ENCODE measurements at regions not wholly inside any gene's neighbourhood (a gene's known extent, or its start where the extent isn't known, plus 50 kb on each side); places are given as distances from the start of the nearest gene placed in this dataset.

DNA sequence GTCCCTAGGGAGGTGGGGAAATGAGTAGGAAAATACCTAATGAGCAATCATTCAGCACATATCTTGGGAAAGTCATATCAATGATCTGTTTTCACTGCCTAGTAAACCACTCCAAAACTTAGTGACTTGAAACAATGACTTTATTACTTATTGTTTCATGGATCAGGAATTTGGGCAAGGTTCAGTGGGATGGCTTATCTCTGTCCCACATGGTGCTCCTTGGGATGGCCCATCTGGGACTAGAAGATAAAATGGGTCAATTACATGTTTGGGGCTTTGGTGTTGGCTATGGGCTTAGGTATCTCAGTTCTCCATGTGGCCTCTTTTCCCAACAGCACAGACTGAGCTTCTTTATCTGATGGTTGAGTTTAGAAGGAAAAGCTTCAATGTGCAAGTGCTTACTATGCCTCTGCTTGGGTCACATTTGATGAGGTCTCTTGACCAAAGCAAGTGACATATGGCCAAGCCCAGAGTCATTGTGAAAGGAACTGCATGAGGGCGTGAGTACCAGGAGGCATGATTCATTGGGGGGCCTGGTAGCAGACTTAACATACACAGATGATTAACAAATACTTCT is 218.1 kb upstream of the TNP1 start:
- POLR2A ChIA-PET: no interaction called here
- H3K4me1 ChIP-seq (ENCODE audit: control insufficient read depth in 1 of 2, insufficient read depth in 2 of 2, low read depth in 1 of 2, low read length in 1 of 2): no peaks in the 10 kb centered on the region
- no peak overlapping the region for H3K4me2 ChIP-seq
- no peaks in the 10 kb centered on the region for H3F3A ChIP-seq (replicated peaks; ENCODE audit: insufficient read depth)
- no peaks in the 10 kb centered on the region for H4K20me1 ChIP-seq (ENCODE audit: insufficient read depth)
- H3K27me3 ChIP-seq (ENCODE audit: insufficient read depth): no peaks in the 10 kb centered on the region
- no peak overlapping the region for H3K4me3 ChIP-seq (ENCODE audit: low read depth in 2 of 2, low read length in 1 of 2)
- no peaks in the 10 kb centered on the region for H3K9me2 ChIP-seq
- TF ChIP-seq NFIC (IDR thresholded peaks at IDR 0.05; ENCODE audit: borderline replicate concordance) (no peak), RXRA (IDR thresholded peaks at IDR 0.05; ENCODE audit: borderline replicate concordance, low read depth) (no peak), POLR2AphosphoS5 (IDR thresholded peaks at IDR 0.05; ENCODE audit: low read depth, low read length) (no peak), FOSL2 (IDR thresholded peaks at IDR 0.05; ENCODE audit: borderline replicate concordance, low read depth) (no peak), EZH2phosphoT487 (IDR thresholded peaks at IDR 0.05; ENCODE audit: borderline replicate concordance, low read depth) (no peak), TCF12 (IDR thresholded peaks at IDR 0.05) (no peak)
- TF ChIP-seq, protein P1, sequence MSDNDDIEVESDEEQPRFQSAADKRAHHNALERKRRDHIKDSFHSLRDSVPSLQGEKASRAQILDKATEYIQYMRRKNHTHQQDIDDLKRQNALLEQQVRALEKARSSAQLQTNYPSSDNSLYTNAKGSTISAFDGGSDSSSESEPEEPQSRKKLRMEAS (IDR thresholded peaks at IDR 0.05; ENCODE audit: low read depth): no peak
- TF ChIP-seq, protein P2, sequence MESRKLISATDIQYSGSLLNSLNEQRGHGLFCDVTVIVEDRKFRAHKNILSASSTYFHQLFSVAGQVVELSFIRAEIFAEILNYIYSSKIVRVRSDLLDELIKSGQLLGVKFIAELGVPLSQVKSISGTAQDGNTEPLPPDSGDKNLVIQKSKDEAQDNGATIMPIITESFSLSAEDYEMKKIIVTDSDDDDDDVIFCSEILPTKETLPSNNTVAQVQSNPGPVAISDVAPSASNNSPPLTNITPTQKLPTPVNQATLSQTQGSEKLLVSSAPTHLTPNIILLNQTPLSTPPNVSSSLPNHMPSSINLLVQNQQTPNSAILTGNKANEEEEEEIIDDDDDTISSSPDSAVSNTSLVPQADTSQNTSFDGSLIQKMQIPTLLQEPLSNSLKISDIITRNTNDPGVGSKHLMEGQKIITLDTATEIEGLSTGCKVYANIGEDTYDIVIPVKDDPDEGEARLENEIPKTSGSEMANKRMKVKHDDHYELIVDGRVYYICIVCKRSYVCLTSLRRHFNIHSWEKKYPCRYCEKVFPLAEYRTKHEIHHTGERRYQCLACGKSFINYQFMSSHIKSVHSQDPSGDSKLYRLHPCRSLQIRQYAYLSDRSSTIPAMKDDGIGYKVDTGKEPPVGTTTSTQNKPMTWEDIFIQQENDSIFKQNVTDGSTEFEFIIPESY (IDR thresholded peaks at IDR 0.05; ENCODE audit: borderline replicate concordance, low read depth): no peak
- TF ChIP-seq, protein P3, sequence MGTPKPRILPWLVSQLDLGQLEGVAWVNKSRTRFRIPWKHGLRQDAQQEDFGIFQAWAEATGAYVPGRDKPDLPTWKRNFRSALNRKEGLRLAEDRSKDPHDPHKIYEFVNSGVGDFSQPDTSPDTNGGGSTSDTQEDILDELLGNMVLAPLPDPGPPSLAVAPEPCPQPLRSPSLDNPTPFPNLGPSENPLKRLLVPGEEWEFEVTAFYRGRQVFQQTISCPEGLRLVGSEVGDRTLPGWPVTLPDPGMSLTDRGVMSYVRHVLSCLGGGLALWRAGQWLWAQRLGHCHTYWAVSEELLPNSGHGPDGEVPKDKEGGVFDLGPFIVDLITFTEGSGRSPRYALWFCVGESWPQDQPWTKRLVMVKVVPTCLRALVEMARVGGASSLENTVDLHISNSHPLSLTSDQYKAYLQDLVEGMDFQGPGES (IDR thresholded peaks at IDR 0.05; ENCODE audit: low read depth, low read length): no peak
- TF ChIP-seq, protein P4, sequence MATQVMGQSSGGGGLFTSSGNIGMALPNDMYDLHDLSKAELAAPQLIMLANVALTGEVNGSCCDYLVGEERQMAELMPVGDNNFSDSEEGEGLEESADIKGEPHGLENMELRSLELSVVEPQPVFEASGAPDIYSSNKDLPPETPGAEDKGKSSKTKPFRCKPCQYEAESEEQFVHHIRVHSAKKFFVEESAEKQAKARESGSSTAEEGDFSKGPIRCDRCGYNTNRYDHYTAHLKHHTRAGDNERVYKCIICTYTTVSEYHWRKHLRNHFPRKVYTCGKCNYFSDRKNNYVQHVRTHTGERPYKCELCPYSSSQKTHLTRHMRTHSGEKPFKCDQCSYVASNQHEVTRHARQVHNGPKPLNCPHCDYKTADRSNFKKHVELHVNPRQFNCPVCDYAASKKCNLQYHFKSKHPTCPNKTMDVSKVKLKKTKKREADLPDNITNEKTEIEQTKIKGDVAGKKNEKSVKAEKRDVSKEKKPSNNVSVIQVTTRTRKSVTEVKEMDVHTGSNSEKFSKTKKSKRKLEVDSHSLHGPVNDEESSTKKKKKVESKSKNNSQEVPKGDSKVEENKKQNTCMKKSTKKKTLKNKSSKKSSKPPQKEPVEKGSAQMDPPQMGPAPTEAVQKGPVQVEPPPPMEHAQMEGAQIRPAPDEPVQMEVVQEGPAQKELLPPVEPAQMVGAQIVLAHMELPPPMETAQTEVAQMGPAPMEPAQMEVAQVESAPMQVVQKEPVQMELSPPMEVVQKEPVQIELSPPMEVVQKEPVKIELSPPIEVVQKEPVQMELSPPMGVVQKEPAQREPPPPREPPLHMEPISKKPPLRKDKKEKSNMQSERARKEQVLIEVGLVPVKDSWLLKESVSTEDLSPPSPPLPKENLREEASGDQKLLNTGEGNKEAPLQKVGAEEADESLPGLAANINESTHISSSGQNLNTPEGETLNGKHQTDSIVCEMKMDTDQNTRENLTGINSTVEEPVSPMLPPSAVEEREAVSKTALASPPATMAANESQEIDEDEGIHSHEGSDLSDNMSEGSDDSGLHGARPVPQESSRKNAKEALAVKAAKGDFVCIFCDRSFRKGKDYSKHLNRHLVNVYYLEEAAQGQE (IDR thresholded peaks at IDR 0.05; ENCODE audit: low read depth, low read length): no peak
- TF ChIP-seq, protein P5, sequence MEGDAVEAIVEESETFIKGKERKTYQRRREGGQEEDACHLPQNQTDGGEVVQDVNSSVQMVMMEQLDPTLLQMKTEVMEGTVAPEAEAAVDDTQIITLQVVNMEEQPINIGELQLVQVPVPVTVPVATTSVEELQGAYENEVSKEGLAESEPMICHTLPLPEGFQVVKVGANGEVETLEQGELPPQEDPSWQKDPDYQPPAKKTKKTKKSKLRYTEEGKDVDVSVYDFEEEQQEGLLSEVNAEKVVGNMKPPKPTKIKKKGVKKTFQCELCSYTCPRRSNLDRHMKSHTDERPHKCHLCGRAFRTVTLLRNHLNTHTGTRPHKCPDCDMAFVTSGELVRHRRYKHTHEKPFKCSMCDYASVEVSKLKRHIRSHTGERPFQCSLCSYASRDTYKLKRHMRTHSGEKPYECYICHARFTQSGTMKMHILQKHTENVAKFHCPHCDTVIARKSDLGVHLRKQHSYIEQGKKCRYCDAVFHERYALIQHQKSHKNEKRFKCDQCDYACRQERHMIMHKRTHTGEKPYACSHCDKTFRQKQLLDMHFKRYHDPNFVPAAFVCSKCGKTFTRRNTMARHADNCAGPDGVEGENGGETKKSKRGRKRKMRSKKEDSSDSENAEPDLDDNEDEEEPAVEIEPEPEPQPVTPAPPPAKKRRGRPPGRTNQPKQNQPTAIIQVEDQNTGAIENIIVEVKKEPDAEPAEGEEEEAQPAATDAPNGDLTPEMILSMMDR (IDR thresholded peaks at IDR 0.05): no peak
- H3K27ac ChIP-seq (ENCODE audit: low read depth in 2 of 2, low read length in 1 of 2): no peak overlapping the region
- 82% methylated on average over 1 of the region's 1 CpG for WGBS (ENCODE audit: low lambda C conversion rate)
- no peaks in the 10 kb centered on the region for H3K79me2 ChIP-seq (ENCODE audit: insufficient read depth)
- CTCF ChIA-PET: no interaction called here
- H3K36me3 ChIP-seq (replicated peaks in 1 of 2; ENCODE audit: control insufficient read depth in 1 of 2, insufficient read depth in 2 of 2, low read length in 1 of 2): no peaks in the 10 kb centered on the region
- no peak overlapping the region for H3K9ac ChIP-seq
- no peak for DNase-seq
- no peaks in the 10 kb centered on the region for H3K9me3 ChIP-seq
- H2AFZ ChIP-seq (ENCODE audit: low read depth): no peak overlapping the region
